GM23248 (cell line): ENCODE measurements at regions not wholly inside any gene's neighbourhood (a gene's known extent, or its start where the extent isn't known, plus 50 kb on each side); places are given as distances from the start of the nearest gene placed in this dataset.

Experiments
- EZH2 ChIP-seq: fragments of 200-600 bp; sonication (generic); IDR thresholded peaks from 2 replicates; pipeline ENCODE4 v1.6.1; 2018; ENCODE audit warnings: antibody characterized with exemption, mild to moderate bottlenecking; ENCODE audit not compliant: insufficient read depth, poor library complexity, severe bottlenecking
- EZH2phosphoT487 ChIP-seq: fragments of 200-600 bp; sonication (generic); IDR thresholded peaks from 2 replicates; pipeline ENCODE4 v1.6.1; 2018; ENCODE audit warnings: antibody characterized with exemption, moderate library complexity, mild to moderate bottlenecking, low read depth; ENCODE audit not compliant: insufficient read depth

DNA sequence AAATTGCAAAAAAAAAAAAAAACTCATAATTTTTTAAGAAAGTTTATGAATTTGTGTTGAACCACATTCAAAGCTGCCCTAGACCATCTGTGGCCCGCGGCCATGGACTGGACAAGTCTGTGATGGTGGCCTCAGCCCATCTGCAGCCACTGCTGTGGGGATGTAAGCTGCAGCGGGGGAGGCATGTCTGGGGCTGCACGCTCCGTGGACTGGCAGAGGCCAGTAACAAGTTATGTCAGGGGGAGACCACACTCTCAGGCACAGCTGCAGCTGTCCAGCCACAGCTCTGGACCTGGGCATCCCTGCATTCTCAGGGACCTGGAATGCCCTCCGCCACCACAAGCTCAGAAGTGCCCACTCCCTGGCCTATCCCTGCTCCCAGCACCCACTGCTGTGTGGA lies 1272.3 kb upstream of the CDH9 start:
- TF ChIP-seq EZH2phosphoT487, result no peak
- TF ChIP-seq EZH2, result no peak
